Left lung (tissue), 4 donors: ENCODE measurements at regions not wholly inside any gene's neighbourhood (a gene's known extent, or its start where the extent isn't known, plus 50 kb on each side); places are given as distances from the start of the nearest gene placed in this dataset.

Source experiments
- ATAC-seq: fragments of 200-7000 bp; cut with Tn5 transposase; one replicate; pipeline ENCODE4 v1.9.1; 2020; ENCODE audit warnings: moderate library complexity
- DNase-seq, 4 donors: peaks; one replicate each; pipeline ENCODE4 v3.0.0-alpha.2; 2013 to 2020
- H3K27ac ChIP-seq, 2 donors: fragments of 200-600 bp; sonication (generic) in 1 of 2; one replicate each; pipeline versions ENCODE4 v1.5.0 to v1.8.0; 2020 to 2021
- H3K27me3 ChIP-seq, 2 donors: fragments of 200-600 bp; sonication (generic) in 1 of 2; one replicate each; pipeline versions ENCODE4 v1.5.0 to v1.8.0; 2020 to 2021
- H3K36me3 ChIP-seq, 2 donors: fragments of 200-600 bp; sonication (generic) in 1 of 2; one replicate each; pipeline versions ENCODE4 v1.5.0 to v1.8.0; 2020 to 2021
- H3K4me1 ChIP-seq, 2 donors: fragments of 200-600 bp; one replicate each; pipeline ENCODE4 v1.8.0; 2021
- H3K4me3 ChIP-seq, 2 donors: fragments of 200-600 bp; sonication (generic) in 1 of 2; one replicate each; pipeline versions ENCODE4 v1.5.0 to v1.8.0; 2020 to 2021; ENCODE audit warnings: mild to moderate bottlenecking in 1 of 2
- H3K9me3 ChIP-seq, 2 donors: fragments of 200-600 bp; sonication (generic) in 1 of 2; one replicate each; pipeline versions ENCODE4 v1.5.0 to v1.8.0; 2020 to 2021
- intact Hi-C, 2 donors: fragments of 100-400 bp; cut with DNase I; formaldehyde crosslinking; loops; one replicate each; pipeline versions ENCODE4 v1.11.2 to v1.14.2; 2022
- TF ChIP-seq, protein P1 (sequence below), 2 donors: fragments of 200-600 bp; sonication (generic) in 1 of 2; IDR thresholded peaks; one replicate each; pipeline versions ENCODE4 v1.5.0 to v1.8.0; 2021; ENCODE audit warnings: antibody characterized with exemption in 2 of 2
- donor health status: DM: no; HTN: yes; CAD: no.
- donor health status: DM: no; HTN: no; CAD: no.

DNA sequence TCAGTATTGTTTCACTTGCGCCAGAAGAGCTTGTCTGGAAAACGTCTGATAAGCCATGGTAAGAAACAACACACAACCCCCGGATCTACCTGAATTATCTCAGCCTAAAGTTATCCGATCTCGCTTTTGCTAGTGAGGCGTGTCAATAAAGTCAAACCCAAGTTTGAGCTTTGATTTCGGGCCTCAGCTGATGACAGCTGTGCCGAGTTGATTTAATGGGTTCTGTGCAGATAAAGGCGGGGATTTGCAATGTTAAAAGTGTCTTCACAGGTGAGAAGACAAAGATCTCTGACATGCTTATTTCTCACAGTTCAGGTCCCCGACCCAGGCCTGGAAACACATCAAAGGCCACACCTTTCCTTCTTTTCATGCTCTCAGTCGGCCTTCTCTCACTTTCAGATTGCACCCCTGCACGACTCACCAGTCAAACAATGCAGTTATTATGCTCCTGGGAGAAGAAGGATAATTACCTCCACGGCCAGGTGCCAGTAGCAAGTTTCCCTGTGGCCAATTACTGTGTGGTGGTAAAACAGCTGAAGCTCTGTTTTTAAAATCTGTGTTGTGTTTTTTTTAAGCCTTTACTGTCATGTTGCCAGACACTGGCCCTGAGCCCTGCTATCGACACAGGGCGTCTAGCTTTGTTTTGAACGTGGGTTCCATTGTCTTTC lies 245.3 kb upstream of the RUNX1 start:
- Histone ChIP-seq H3K4me3 (no peak overlapping the region), H3K27ac (no peak overlapping the region), H3K4me1 (no peaks in the 10 kb centered on the region), H3K27me3 (no peaks in the 10 kb centered on the region), H3K36me3 (no peaks in the 10 kb centered on the region), H3K9me3 (no peaks in the 10 kb centered on the region)
- intact Hi-C loops = no loop called here
- DNase-seq (peak in 1 of 4 donors; percentile 10), ATAC-seq (no peak)
- TF ChIP-seq, protein P1, sequence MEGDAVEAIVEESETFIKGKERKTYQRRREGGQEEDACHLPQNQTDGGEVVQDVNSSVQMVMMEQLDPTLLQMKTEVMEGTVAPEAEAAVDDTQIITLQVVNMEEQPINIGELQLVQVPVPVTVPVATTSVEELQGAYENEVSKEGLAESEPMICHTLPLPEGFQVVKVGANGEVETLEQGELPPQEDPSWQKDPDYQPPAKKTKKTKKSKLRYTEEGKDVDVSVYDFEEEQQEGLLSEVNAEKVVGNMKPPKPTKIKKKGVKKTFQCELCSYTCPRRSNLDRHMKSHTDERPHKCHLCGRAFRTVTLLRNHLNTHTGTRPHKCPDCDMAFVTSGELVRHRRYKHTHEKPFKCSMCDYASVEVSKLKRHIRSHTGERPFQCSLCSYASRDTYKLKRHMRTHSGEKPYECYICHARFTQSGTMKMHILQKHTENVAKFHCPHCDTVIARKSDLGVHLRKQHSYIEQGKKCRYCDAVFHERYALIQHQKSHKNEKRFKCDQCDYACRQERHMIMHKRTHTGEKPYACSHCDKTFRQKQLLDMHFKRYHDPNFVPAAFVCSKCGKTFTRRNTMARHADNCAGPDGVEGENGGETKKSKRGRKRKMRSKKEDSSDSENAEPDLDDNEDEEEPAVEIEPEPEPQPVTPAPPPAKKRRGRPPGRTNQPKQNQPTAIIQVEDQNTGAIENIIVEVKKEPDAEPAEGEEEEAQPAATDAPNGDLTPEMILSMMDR (IDR thresholded peaks at IDR 0.05) = no peak

DNA sequence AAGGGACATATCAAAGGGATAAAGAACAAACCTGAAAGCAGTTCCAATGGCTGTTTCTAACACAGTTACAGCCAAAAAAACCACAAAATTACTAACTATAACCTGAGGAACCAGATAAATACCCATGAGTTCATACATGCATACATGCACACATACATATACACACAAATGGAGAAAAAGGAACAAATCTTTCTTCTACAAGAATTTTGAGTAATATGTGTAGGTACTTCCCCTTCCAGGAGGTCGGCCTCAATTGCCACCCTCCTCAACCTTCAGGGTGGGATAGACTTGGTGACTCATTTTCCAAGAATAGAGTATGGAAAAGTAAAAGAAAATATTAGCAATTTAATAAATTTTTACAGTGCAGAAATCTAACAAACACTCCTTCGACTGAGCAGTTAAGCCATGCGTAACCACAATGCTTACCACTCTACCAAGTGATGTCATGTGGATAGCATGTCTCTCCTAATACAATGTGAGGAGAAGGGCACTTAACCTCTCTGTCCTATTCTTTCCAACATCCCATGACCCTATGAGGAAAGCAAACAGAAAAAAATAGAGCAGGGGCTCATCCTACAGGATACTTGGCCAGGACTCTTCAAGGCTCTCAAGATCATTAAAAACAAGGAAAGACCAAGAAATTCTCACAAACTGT lies 243.0 kb upstream of the RUNX1 start:
- no peaks in the 10 kb centered on the region for H3K4me1 ChIP-seq
- no peak for ATAC-seq
- H3K36me3 ChIP-seq = no peaks in the 10 kb centered on the region
- no peak overlapping the region for H3K4me3 ChIP-seq
- H3K27me3 ChIP-seq = no peaks in the 10 kb centered on the region
- H3K27ac ChIP-seq = no peak overlapping the region
- DNase-seq = no peak
- H3K9me3 ChIP-seq = peaks cover 0 to 11% of the 10 kb centered on the region in 2 donors
- intact Hi-C loops = no loop called here
- TF ChIP-seq, protein P1 (IDR thresholded peaks at IDR 0.05) = no peak

DNA sequence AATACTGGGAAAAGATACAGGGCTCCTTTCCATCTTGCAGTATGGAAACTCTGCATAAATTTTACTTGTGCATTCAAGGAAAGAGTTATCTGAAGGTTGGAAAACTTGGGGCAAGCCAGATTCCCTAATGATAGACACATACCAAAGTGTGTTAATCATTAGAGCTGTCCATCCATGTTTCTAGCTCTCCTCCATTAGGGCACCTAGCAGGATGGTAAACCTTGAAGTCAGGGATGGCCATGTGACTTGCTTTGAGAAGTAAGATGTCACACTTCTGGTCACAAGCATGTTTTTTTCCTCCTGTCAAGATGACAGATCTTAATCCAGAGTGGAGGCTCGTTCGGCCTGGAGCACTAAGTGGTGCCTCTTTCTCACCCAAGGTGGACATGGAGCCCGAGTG lies 241.9 kb upstream of the RUNX1 start:
- Histone ChIP-seq H3K4me1 (no peaks in the 10 kb centered on the region), H3K4me3 (no peak overlapping the region), H3K27me3 (no peaks in the 10 kb centered on the region), H3K36me3 (no peaks in the 10 kb centered on the region), H3K9me3 (peaks cover 0 to 16% of the 10 kb centered on the region in 2 donors), H3K27ac (no peak overlapping the region)
- DNase-seq = no peak
- no peak for ATAC-seq
- TF ChIP-seq, protein P1 (IDR thresholded peaks at IDR 0.05) = no peak
- intact Hi-C loops = no loop called here

DNA sequence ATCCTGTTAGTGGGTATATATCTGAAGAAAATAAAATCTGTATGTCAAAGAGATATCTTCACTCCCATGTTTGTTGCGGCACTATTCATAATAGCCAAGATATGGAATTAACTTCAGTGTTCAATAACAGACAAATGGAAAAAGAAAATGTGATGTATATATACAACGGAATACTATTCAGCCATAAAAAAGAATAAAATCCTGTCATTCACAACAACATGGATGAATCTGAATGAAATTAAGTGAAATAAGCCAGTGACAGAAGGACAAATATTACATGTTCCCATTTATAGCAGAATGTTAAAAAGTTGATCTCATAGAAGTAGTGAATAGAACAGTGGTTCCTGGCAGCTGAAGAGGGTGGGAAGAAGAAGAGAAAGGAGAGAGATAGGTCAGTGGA lies 239.1 kb upstream of the RUNX1 start:
- H3K27me3 ChIP-seq = no peaks in the 10 kb centered on the region
- H3K4me3 ChIP-seq = no peak overlapping the region
- no peak overlapping the region for H3K27ac ChIP-seq
- ATAC-seq (no peak), DNase-seq (no peak)
- peaks cover 0 to 16% of the 10 kb centered on the region in 2 donors for H3K9me3 ChIP-seq
- TF ChIP-seq, protein P1 (IDR thresholded peaks at IDR 0.05) = no peak
- H3K4me1 ChIP-seq = no peaks in the 10 kb centered on the region
- H3K36me3 ChIP-seq = no peaks in the 10 kb centered on the region
- intact Hi-C loops = no loop called here

DNA sequence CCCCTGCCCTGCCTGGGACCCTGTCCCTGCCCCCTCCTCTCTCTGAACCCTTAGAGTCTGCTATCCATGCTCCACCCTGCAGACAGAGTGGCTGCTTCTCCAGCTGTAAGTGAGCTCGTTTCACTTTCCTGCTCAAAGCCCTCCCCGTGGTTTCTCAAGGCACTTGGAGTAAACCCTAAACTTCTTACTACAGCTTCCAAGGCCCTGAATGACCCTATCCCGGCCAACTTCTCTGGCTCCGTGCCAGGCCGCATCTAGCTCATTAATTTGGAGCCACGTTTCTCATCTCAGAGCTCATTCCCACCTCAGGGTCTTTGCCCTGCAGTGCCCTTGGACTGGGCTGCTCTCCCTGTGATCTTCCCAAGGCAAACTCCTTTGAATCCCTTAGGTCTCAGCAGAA lies 235.1 kb upstream of the RUNX1 start:
- Histone ChIP-seq H3K27me3 (no peaks in the 10 kb centered on the region), H3K4me1 (no peaks in the 10 kb centered on the region), H3K36me3 (no peaks in the 10 kb centered on the region), H3K27ac (no peak overlapping the region), H3K9me3 (peaks cover 0 to 16% of the 10 kb centered on the region in 2 donors), H3K4me3 (no peak overlapping the region)
- peak; percentile 34 for ATAC-seq
- intact Hi-C loops = no loop called here
- TF ChIP-seq, protein P1 (IDR thresholded peaks at IDR 0.05) = no peak
- DNase-seq = peak in 3 of 4 donors; percentile 10 to 44 (median 41)
